DOHH2 (cell line): ENCODE measurements at regions not wholly inside any gene's neighbourhood (a gene's known extent, or its start where the extent isn't known, plus 50 kb on each side); places are given as distances from the start of the nearest gene placed in this dataset.

Experiments
- EZH2phosphoT487 ChIP-seq: fragments of 200-600 bp; sonication (generic); IDR thresholded peaks from 2 replicates; pipeline ENCODE4 v1.6.1; 2017; ENCODE audit warnings: borderline replicate concordance, mild to moderate bottlenecking, antibody characterized with exemption, low read length, moderate library complexity, mixed read lengths
- TF ChIP-seq, protein P1 (sequence below): fragments of 200-600 bp; sonication (generic); IDR thresholded peaks from one replicate; pipeline ENCODE4 v1.5.1; 2014; ENCODE audit warnings: antibody characterized with exemption, mild to moderate bottlenecking, low read depth, low read length; ENCODE audit not compliant: poor library complexity, severe bottlenecking

GRCh38 chr3:75176937-75177336 is 487.2 kb upstream of the FRG2C start:
- TF ChIP-seq, protein P1, sequence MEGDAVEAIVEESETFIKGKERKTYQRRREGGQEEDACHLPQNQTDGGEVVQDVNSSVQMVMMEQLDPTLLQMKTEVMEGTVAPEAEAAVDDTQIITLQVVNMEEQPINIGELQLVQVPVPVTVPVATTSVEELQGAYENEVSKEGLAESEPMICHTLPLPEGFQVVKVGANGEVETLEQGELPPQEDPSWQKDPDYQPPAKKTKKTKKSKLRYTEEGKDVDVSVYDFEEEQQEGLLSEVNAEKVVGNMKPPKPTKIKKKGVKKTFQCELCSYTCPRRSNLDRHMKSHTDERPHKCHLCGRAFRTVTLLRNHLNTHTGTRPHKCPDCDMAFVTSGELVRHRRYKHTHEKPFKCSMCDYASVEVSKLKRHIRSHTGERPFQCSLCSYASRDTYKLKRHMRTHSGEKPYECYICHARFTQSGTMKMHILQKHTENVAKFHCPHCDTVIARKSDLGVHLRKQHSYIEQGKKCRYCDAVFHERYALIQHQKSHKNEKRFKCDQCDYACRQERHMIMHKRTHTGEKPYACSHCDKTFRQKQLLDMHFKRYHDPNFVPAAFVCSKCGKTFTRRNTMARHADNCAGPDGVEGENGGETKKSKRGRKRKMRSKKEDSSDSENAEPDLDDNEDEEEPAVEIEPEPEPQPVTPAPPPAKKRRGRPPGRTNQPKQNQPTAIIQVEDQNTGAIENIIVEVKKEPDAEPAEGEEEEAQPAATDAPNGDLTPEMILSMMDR, result no peak
- TF ChIP-seq EZH2phosphoT487, result no peak
